OCI-LY1 (cell line): ENCODE measurements at regions not wholly inside any gene's neighbourhood (a gene's known extent, or its start where the extent isn't known, plus 50 kb on each side); places are given as distances from the start of the nearest gene placed in this dataset.

Source experiments
- H2AFZ ChIP-seq: fragments of 200-600 bp; sonication (generic), shearing (Covaris generic); 2 replicates; pipeline ENCODE4 v1.6.0; 2014; ENCODE audit warnings: antibody characterized with exemption, mild to moderate bottlenecking, low read length
- H3F3A ChIP-seq: fragments of 200-600 bp; sonication (generic), shearing (Covaris generic); 2 replicates; pipeline ENCODE4 v1.6.0; 2014; ENCODE audit warnings: mild to moderate bottlenecking, antibody characterized with exemption, low read length, moderate library complexity; ENCODE audit not compliant: insufficient read depth
- H3K27ac ChIP-seq: fragments of 200-600 bp; sonication (generic); 2 replicates; pipeline ENCODE4 v1.5.1; 2014; ENCODE audit warnings: low read length, mixed run types, mild to moderate bottlenecking, low read depth; ENCODE audit not compliant: poor library complexity, severe bottlenecking
- H3K27me3 ChIP-seq: fragments of 200-600 bp; sonication (generic); 2 replicates; pipeline ENCODE4 v1.6.0; 2014; ENCODE audit warnings: antibody characterized with exemption, mild to moderate bottlenecking, low read length, moderate library complexity; ENCODE audit not compliant: insufficient read depth
- H3K36me3 ChIP-seq: fragments of 200-600 bp; sonication (generic); 2 replicates; pipeline ENCODE4 v1.6.1; 2014; ENCODE audit warnings: mild to moderate bottlenecking, antibody characterized with exemption, low read length, moderate library complexity, mixed read lengths; ENCODE audit not compliant: insufficient read depth
- H3K4me1 ChIP-seq: fragments of 200-600 bp; sonication (generic); 2 replicates; pipeline ENCODE4 v1.5.1; 2014; ENCODE audit warnings: mild to moderate bottlenecking, low read length, moderate library complexity; ENCODE audit not compliant: insufficient read depth, severe bottlenecking
- H3K4me2 ChIP-seq: fragments of 200-600 bp; sonication (generic), shearing (Covaris generic); 2 replicates; pipeline ENCODE4 v1.6.1; 2014; ENCODE audit warnings: low read length
- H3K4me3 ChIP-seq: fragments of 200-600 bp; sonication (generic); 2 replicates; pipeline ENCODE4 v1.5.1; 2014; ENCODE audit warnings: low read length, low read depth, mild to moderate bottlenecking, mixed read lengths; ENCODE audit not compliant: poor library complexity, severe bottlenecking
- H3K79me2 ChIP-seq: fragments of 200-600 bp; shearing (Covaris generic); 2 replicates; pipeline ENCODE4 v1.6.1; 2016; ENCODE audit warnings: mixed run types, low read length, mixed read lengths; ENCODE audit not compliant: insufficient read depth
- H3K9ac ChIP-seq: fragments of 200-600 bp; sonication (generic), shearing (Covaris generic); 2 replicates; pipeline ENCODE4 v1.6.1; 2014; ENCODE audit warnings: mild to moderate bottlenecking, low read length, mixed read lengths
- H3K9me2 ChIP-seq: fragments of 200-600 bp; sonication (generic), shearing (Covaris generic); 2 replicates; pipeline ENCODE4 v1.6.1; 2014; ENCODE audit warnings: low read depth, mild to moderate bottlenecking, low read length, mixed read lengths
- H3K9me3 ChIP-seq: fragments of 200-600 bp; shearing (Covaris generic); 2 replicates; pipeline ENCODE4 v1.6.1; 2014; ENCODE audit warnings: low read length, mixed read lengths
- H4K20me1 ChIP-seq: fragments of 200-600 bp; sonication (generic), shearing (Covaris generic); 2 replicates; pipeline ENCODE4 v1.6.0; 2016; ENCODE audit warnings: mild to moderate bottlenecking, low read length; ENCODE audit not compliant: insufficient read depth
- CTCF ChIP-seq: fragments of 200-600 bp; sonication (generic), shearing (Covaris generic); IDR thresholded peaks from 2 replicates; pipeline ENCODE4 v1.5.1; 2017; ENCODE audit warnings: mild to moderate bottlenecking, antibody characterized with exemption, low read length, moderate library complexity, mixed read lengths
- EZH2 ChIP-seq: fragments of 200-600 bp; sonication (generic), shearing (Covaris generic); IDR thresholded peaks from 2 replicates; pipeline ENCODE4 v1.8.0; 2017; ENCODE audit warnings: borderline replicate concordance, mixed run types, mild to moderate bottlenecking, antibody characterized with exemption, low read length, moderate library complexity, mixed read lengths

GRCh38 chr4:14335872-14336271 lies 666.4 kb upstream of the CPEB2 start:
- no peak overlapping the region for H3K9ac ChIP-seq
- no peaks in the 10 kb centered on the region for H3K36me3 ChIP-seq
- H3K4me1 ChIP-seq = no peaks in the 10 kb centered on the region
- no peak overlapping the region for H3K4me2 ChIP-seq
- TF ChIP-seq EZH2 (no peak), CTCF (no peak)
- H2AFZ ChIP-seq = no peak overlapping the region
- no peak overlapping the region for H3K27ac ChIP-seq
- no peak overlapping the region for H3K4me3 ChIP-seq
- H3F3A ChIP-seq = no peaks in the 10 kb centered on the region
- H3K9me2 ChIP-seq = no peaks in the 10 kb centered on the region
- no peaks in the 10 kb centered on the region for H3K9me3 ChIP-seq
- H3K79me2 ChIP-seq = no peaks in the 10 kb centered on the region
- no peaks in the 10 kb centered on the region for H3K27me3 ChIP-seq
- H4K20me1 ChIP-seq = no peaks in the 10 kb centered on the region

GRCh38 chr4:14336656-14337055 lies 665.6 kb upstream of the CPEB2 start:
- no peaks in the 10 kb centered on the region for H4K20me1 ChIP-seq
- no peak overlapping the region for H3K27ac ChIP-seq
- H3F3A ChIP-seq = no peaks in the 10 kb centered on the region
- no peak overlapping the region for H3K4me3 ChIP-seq
- H3K9ac ChIP-seq = no peak overlapping the region
- TF ChIP-seq EZH2 (no peak), CTCF (no peak)
- no peaks in the 10 kb centered on the region for H3K27me3 ChIP-seq
- H3K9me3 ChIP-seq = no peaks in the 10 kb centered on the region
- no peak overlapping the region for H3K4me2 ChIP-seq
- no peaks in the 10 kb centered on the region for H3K79me2 ChIP-seq
- H2AFZ ChIP-seq = no peak overlapping the region
- no peaks in the 10 kb centered on the region for H3K4me1 ChIP-seq
- H3K36me3 ChIP-seq = no peaks in the 10 kb centered on the region
- no peaks in the 10 kb centered on the region for H3K9me2 ChIP-seq

GRCh38 chr4:14337892-14338584 lies 664.2 kb upstream of the CPEB2 start:
- Histone ChIP-seq H3K27me3 (no peaks in the 10 kb centered on the region), H2AFZ (no peak overlapping the region), H3K36me3 (no peaks in the 10 kb centered on the region), H3K4me1 (no peaks in the 10 kb centered on the region), H3K9me3 (no peaks in the 10 kb centered on the region), H3K9me2 (no peaks in the 10 kb centered on the region), H3K27ac (no peak overlapping the region), H3F3A (no peaks in the 10 kb centered on the region), H4K20me1 (no peaks in the 10 kb centered on the region), H3K4me3 (no peak overlapping the region), H3K9ac (no peak overlapping the region), H3K79me2 (no peaks in the 10 kb centered on the region), H3K4me2 (no peak overlapping the region)
- TF ChIP-seq EZH2 = no peak
- TF ChIP-seq CTCF = no peak
